GM21381 (cell line): ENCODE measurements at regions not wholly inside any gene's neighbourhood (a gene's known extent, or its start where the extent isn't known, plus 50 kb on each side); places are given as distances from the start of the nearest gene placed in this dataset.

Experiments used
- ATAC-seq: cut with Tn5 transposase; IDR thresholded peaks from one replicate; pipeline ENCODE4 v1.9.1; 2021; ENCODE audit warnings: mild to moderate bottlenecking, moderate library complexity; ENCODE audit not compliant: unreplicated experiment

DNA sequence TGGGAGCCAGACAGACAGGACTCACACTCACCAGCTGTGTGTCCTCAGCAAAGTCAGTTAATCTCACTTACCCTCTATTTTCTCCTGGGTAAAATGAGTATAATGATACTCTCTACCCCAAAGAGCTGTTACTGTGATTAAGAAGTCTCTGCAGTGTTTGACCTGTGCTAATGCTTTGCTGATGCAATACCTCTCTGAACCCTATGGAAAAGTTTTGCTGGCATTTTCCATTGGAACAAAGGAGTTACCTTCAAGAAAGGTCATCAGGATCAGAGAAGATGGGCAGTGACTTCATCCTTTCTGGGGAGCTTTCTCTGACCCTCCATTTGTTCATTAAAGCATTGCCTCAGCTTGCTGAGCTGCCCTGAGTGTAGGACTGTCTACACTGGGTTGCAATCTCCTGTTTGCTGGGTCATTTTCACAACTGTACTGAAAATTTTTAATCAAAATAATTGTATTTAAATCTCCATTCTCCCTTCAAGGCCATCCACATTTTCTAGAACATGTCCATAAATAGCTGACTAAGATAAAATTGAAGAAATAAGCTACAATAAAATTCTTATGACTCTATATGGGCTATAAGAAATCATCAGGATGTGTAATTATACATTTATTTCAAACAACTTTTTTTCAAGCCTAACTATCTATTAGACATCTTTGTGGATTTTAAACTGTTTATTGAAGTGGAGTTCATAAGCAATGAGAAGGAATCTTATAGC lies 272.8 kb upstream of the CPEB2 start:
- no peak for ATAC-seq

- ATAC-seq = no peak
Measured at GRCh38 chr4:14742054-14742453, 260.2 kb upstream of the CPEB2 start.

DNA sequence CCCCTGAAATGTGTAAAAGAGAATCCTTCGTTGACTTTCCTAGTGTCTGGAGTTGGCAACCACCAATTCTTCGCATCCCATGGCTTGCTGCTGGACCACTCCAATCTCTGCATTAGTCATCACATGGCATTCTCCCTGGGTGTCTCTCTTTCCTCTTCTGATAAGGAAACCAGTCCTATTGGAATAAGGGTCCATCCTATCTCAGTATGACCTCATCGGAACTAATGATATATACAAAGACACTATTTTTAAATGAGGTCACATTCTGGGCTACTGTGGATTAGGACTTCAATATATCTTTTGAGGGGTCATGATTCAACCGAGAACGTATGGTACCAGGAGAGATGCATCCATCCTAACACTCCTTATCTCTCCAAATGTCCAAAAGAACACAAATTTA lies 259.1 kb upstream of the CPEB2 start:
- ATAC-seq = no peak

DNA sequence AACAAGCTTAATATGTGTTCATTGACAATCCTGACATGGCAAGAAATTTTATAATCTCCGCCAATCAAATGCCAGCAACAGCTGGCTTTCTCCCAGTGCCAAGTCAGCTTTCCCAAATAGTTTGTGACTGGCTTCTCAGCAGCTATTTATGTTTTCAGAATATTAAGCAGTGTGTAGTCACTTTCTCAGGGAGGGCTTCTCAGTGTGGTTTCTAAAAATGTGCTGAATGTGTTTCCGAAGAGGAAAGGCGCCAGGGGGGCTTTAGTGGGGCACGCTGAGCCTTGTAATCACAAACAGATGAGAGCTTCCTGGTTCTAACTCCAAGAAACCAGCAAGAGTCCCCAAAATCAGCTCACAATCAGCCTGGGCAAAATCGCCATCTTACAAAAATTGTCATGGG lies 258.7 kb upstream of the CPEB2 start:
- no peak for ATAC-seq

DNA sequence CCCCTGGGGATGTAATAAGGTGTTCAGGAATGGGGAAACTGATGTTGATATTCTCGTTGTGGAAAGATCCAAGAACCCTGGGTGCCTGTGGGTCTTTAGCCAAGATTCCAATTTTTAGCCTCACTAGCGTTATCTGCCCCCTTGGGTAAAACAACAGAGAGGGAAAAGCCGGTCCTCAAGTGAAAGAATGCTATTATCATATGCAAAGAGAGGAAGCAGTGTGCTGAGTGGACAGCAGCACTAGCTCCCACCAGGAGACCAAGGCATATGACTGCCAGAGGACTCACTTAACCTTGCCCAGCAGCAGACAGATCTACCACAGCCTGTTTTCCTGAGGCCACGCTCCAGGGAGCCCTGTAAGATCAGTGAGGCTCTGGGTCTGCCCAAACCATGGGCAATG lies 257.9 kb upstream of the CPEB2 start:
- no peak for ATAC-seq

DNA sequence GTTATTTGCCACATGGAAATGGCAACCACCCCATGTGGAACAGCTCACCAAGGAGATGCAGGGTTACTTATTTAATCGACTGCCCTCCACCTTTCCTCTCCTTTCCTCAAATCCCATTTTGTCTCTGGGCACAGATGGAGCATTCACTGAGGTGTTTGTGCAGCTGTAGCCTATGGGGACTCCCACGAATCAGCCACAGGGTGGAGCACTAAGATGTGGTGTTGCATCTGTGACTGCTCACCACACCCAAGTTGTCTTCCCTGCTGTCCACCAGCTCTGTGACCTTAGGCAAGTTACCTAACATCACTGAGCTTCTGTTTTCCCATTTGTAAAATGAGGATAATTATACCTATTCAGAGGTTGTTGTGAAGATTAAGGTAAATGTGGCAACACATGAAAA lies 252.4 kb upstream of the CPEB2 start:
- no peak for ATAC-seq

- no peak for ATAC-seq
Measured at GRCh38 chr4:14752341-14753046, 249.8 kb upstream of the CPEB2 start.

- ATAC-seq = no peak
Measured at GRCh38 chr4:14767142-14767541, 235.1 kb upstream of the CPEB2 start.

DNA sequence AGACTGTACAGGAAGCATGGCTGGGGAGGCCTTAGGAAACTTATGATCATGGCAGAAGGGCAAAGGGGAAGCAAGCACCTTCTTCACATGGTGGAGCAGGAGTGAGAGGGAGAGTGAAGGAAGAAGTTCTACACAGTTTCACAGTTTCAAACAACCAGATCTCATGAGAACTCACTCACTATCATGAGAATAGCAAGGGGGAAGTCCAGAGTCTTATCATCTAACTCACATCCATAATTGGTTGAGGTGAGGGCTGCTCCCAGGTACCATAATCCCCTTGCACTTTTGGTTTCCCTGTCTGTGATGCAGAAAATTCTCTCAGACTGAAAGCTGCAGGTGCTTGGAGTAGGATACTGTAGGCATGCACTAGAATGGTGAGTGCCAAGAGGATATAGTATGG lies 233.8 kb upstream of the CPEB2 start:
- no peak for ATAC-seq

- ATAC-seq = no peak
Measured at GRCh38 chr4:14769993-14770392, 232.3 kb upstream of the CPEB2 start.

DNA sequence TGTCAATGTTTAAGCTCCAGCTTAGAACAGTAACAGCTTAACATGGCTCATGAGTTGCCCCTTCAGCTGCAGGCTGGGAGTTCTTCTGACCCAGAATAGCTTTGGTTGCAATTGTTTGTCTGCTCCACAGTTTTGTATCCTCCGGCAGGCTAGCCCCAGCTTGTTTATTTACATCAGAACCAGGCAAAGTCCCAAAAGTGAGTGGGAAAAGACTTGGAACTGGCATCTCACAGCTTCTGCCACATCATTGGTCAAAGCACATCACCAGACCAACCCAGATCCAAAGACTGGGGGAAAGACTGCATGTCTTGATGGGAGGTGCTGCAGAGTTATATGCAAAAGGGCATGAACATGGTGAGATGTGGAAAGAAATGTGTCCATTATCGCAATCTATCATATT lies 231.2 kb upstream of the CPEB2 start:
- ATAC-seq = no peak

- ATAC-seq = no peak
Measured at GRCh38 chr4:14771504-14772175, 230.6 kb upstream of the CPEB2 start.

- no peak for ATAC-seq
Measured at GRCh38 chr4:14772388-14772787, 229.9 kb upstream of the CPEB2 start.

GRCh38 chr4:14783011-14783877 lies 219.0 kb upstream of the CPEB2 start:
- ATAC-seq = peak; percentile 96

- ATAC-seq = no peak
Measured at GRCh38 chr4:14787221-14787620, 215.1 kb upstream of the CPEB2 start.

- ATAC-seq = no peak
Measured at GRCh38 chr4:14787894-14788293, 214.4 kb upstream of the CPEB2 start.

GRCh38 chr4:14790494-14790893 lies 211.8 kb upstream of the CPEB2 start:
- ATAC-seq = no peak

GRCh38 chr4:14792702-14793227 lies 209.5 kb upstream of the CPEB2 start:
- ATAC-seq = no peak

- ATAC-seq = no peak
Measured at GRCh38 chr4:14800977-14801376, 201.3 kb upstream of the CPEB2 start.

GRCh38 chr4:14802596-14802995 lies 199.7 kb upstream of the CPEB2 start:
- no peak for ATAC-seq

- no peak for ATAC-seq
Measured at GRCh38 chr4:14807856-14808255, 194.4 kb upstream of the CPEB2 start.
